ENCODE measurements at regions not wholly inside any gene's neighbourhood (a gene's known extent, or its start where the extent isn't known, plus 50 kb on each side); places are given as distances from the start of the nearest gene placed in this dataset.

DNA sequence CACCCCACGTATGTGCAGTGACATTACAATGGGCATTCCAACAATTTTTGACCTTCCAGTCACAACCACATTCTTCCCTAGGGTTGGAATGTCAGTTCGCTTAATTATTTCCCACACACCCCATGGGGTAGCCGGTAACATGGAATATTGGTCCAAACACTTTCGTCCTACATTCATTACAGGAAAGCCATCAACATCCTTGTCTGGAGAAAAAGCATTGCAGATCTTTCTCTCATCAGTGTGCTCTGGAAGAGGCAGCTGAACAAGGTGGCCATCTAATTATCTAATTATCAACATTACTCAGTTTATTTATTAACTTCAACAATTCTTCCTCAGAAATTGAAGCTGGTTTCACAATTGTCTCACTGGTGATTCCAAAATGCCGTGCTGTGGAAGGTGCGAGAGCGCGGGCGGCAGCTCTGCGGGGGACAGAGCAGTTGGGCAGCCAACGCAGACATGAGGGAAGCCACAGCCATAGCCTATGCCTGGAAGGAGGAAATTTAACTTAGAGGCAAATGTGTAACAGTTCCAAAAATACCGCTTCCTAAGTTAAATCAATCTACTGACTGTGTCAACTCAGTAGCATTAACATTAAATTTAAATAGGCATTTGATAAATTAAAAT is 1158.9 kb upstream of the EPHA6 start:
- TF ChIP-seq CTCF (conservative IDR thresholded peaks at IDR 0.05; ENCODE audit: low read depth, low read length) (no peak), EZH2 (IDR thresholded peaks at IDR 0.05; ENCODE audit: borderline replicate concordance, low read depth, low read length, poor library complexity, severe bottlenecking) (no peak)

Measured in A673 (cell line).